CD4-positive, alpha-beta T cell (primary cell): ENCODE measurements at regions not wholly inside any gene's neighbourhood (a gene's known extent, or its start where the extent isn't known, plus 50 kb on each side); places are given as distances from the start of the nearest gene placed in this dataset.

Source experiments
- ATAC-seq: fragments of 200-7000 bp; cut with Tn5 transposase; one replicate; pipeline ENCODE4 v1.10.0; 2022; ENCODE audit warnings: mild to moderate bottlenecking; ENCODE audit not compliant: poor library complexity
- CTCF ChIA-PET: fragments of 350-600 bp; sonication (Branson Sonifier 250); formaldehyde crosslinking; loops from one replicate; lab custom pipeline; 2021; ENCODE audit warnings: antibody characterized with exemption, inconsistent platforms; lab: Charles Lee
- POLR2A ChIA-PET: fragments of 350-600 bp; sonication (Branson Sonifier 250); formaldehyde crosslinking; loops from one replicate; lab custom pipeline; 2021; ENCODE audit warnings: antibody characterized with exemption, inconsistent platforms; lab: Charles Lee
- DNase-seq, 14 experiments: peaks; one replicate each; pipeline ENCODE4 v3.0.0-alpha.2; 2013 to 2020; ENCODE audit warnings: mixed read lengths in 2 of 14
- H3K27ac ChIP-seq, 2 donors: one replicate each; pipeline versions ENCODE4 v1.5.1 to v1.7.0; 2013; ENCODE audit warnings: low read length in 2 of 2, low read depth in 1 of 2, mild to moderate bottlenecking in 1 of 2
- H3K27me3 ChIP-seq, 2 experiments: 1 replicate in 1 of 2; 2 replicates in 1 of 2; pipeline versions ENCODE4 v1.6.1 to v1.7.0; 2013; ENCODE audit warnings: low read length in 2 of 2, control low read depth in 1 of 2, mild to moderate bottlenecking in 1 of 2, moderate library complexity in 1 of 2; ENCODE audit not compliant: insufficient read depth in 2 of 2, control insufficient read depth in 1 of 2
- H3K36me3 ChIP-seq: one replicate; pipeline ENCODE4 v1.6.1; 2013; ENCODE audit warnings: low read length, control low read depth; ENCODE audit not compliant: insufficient read depth
- H3K4me1 ChIP-seq: one replicate; pipeline ENCODE4 v1.6.1; 2013; ENCODE audit warnings: low read length, control low read depth; ENCODE audit not compliant: insufficient read depth
- H3K4me3 ChIP-seq: one replicate; pipeline ENCODE4 v1.5.1; 2013; ENCODE audit warnings: mild to moderate bottlenecking, low read length, moderate library complexity
- H3K9me3 ChIP-seq, 2 experiments: 1 replicate in 1 of 2; 2 replicates in 1 of 2; pipeline versions ENCODE4 v1.6.1 to v1.7.0; 2013; ENCODE audit warnings: low read length in 2 of 2, mild to moderate bottlenecking in 2 of 2, control low read depth in 1 of 2, moderate library complexity in 1 of 2; ENCODE audit not compliant: control insufficient read depth in 1 of 2, insufficient read depth in 1 of 2
- H3K27ac Mint-ChIP-seq: one replicate; pipeline ENCODE4 v1.8.0; 2020; ENCODE audit warnings: mixed read lengths
- H3K27me3 Mint-ChIP-seq: one replicate; pipeline ENCODE4 v1.8.0; 2021; ENCODE audit warnings: mixed read lengths
- H3K36me3 Mint-ChIP-seq: one replicate; pipeline ENCODE4 v1.8.0; 2021; ENCODE audit warnings: low read depth, mixed read lengths
- H3K4me1 Mint-ChIP-seq: one replicate; pipeline ENCODE4 v1.8.0; 2021; ENCODE audit warnings: low read depth, mixed read lengths
- H3K4me3 Mint-ChIP-seq: one replicate; pipeline ENCODE4 v1.8.0; 2020; ENCODE audit warnings: mild to moderate bottlenecking, mixed read lengths
- H3K9me3 Mint-ChIP-seq: one replicate; pipeline ENCODE4 v1.8.0; 2020; ENCODE audit warnings: mixed read lengths
- CTCF ChIP-seq: fragments of 200-600 bp; IDR thresholded peaks from one replicate; pipeline ENCODE4 v1.8.0; 2022; ENCODE audit warnings: antibody characterized with exemption, mild to moderate bottlenecking
- intact Hi-C, 2 experiments: fragments of 100-400 bp; cut with DNase I in 1 of 2; cut with micrococcal nuclease in 1 of 2; formaldehyde crosslinking; loops; one replicate each; pipeline versions ENCODE4 v1.15.1 to v1.9.0; 2023 to 2025; cut with DNase I, micrococcal nuclease

GRCh38 chr5:62198421-62198820 lies 107.6 kb upstream of the KIF2A start:
- CTCF ChIA-PET = no interaction called here
- H3K4me3 Mint-ChIP-seq = no peak overlapping the region
- H3K36me3 Mint-ChIP-seq = no peaks in the 10 kb centered on the region
- H3K4me3 ChIP-seq = no peak overlapping the region
- peaks cover 14% of the 10 kb centered on the region for H3K27me3 Mint-ChIP-seq
- H3K4me1 ChIP-seq = no peaks in the 10 kb centered on the region
- no peak overlapping the region for H3K27ac Mint-ChIP-seq
- POLR2A ChIA-PET = no interaction called here
- H3K4me1 Mint-ChIP-seq = no peaks in the 10 kb centered on the region
- DNase-seq (no peak), ATAC-seq (no peak)
- no peaks in the 10 kb centered on the region for H3K27me3 ChIP-seq
- no peaks in the 10 kb centered on the region for H3K36me3 ChIP-seq
- no peak overlapping the region for H3K27ac ChIP-seq
- intact Hi-C loops = no loop called here
- no peaks in the 10 kb centered on the region for H3K9me3 Mint-ChIP-seq
- TF ChIP-seq CTCF = no peak
- peaks cover 0 to 2% of the 10 kb centered on the region in 2 experiments for H3K9me3 ChIP-seq

GRCh38 chr5:62199792-62200716 lies 106.0 kb upstream of the KIF2A start:
- intact Hi-C loops = no loop called here
- POLR2A ChIA-PET = no interaction called here
- Histone ChIP-seq H3K27me3 (peaks cover 0 to 6% of the 10 kb centered on the region in 2 experiments), H3K4me3 (no peak overlapping the region), H3K4me1 (no peaks in the 10 kb centered on the region), H3K27ac (no peak overlapping the region), H3K9me3 (no peaks in the 10 kb centered on the region), H3K36me3 (no peaks in the 10 kb centered on the region)
- ATAC-seq (no peak), DNase-seq (no peak)
- Mint-ChIP-seq H3K4me3 (no peak overlapping the region), H3K4me1 (no peaks in the 10 kb centered on the region), H3K9me3 (no peaks in the 10 kb centered on the region), H3K27ac (no peak overlapping the region), H3K36me3 (no peaks in the 10 kb centered on the region), H3K27me3 (peaks cover 19% of the 10 kb centered on the region)
- TF ChIP-seq CTCF = no peak
- CTCF ChIA-PET = no interaction called here

GRCh38 chr5:62206150-62206829 lies 99.7 kb upstream of the KIF2A start:
- peaks cover 7% of the 10 kb centered on the region in 2 experiments for H3K27me3 ChIP-seq
- no peaks in the 10 kb centered on the region for H3K4me1 ChIP-seq
- H3K27ac ChIP-seq = no peak overlapping the region
- CTCF ChIA-PET = no interaction called here
- H3K27ac Mint-ChIP-seq = no peak overlapping the region
- H3K4me1 Mint-ChIP-seq = no peaks in the 10 kb centered on the region
- TF ChIP-seq CTCF = no peak
- no peak overlapping the region for H3K4me3 Mint-ChIP-seq
- H3K9me3 ChIP-seq = no peaks in the 10 kb centered on the region
- ATAC-seq (no peak), DNase-seq (no peak)
- H3K27me3 Mint-ChIP-seq = peaks cover 61% of the 10 kb centered on the region
- H3K36me3 Mint-ChIP-seq = no peaks in the 10 kb centered on the region
- H3K9me3 Mint-ChIP-seq = no peaks in the 10 kb centered on the region
- POLR2A ChIA-PET = no interaction called here
- intact Hi-C loops = no loop called here
- no peak overlapping the region for H3K4me3 ChIP-seq
- H3K36me3 ChIP-seq = no peaks in the 10 kb centered on the region
